ENCODE measurements at regions not wholly inside any gene's neighbourhood (a gene's known extent, or its start where the extent isn't known, plus 50 kb on each side); places are given as distances from the start of the nearest gene placed in this dataset.

GRCh38 chr14:98379830-98380229 lies 892.2 kb downstream of the BCL11B start:
- H3K36me3 ChIP-seq (ENCODE audit: insufficient read depth, low read length): no peaks in the 10 kb centered on the region
- H3K4me2 ChIP-seq (ENCODE audit: low read length): no peak overlapping the region

GRCh38 chr14:98382662-98383061 lies 889.3 kb downstream of the BCL11B start:
- Histone ChIP-seq H3F3A (ENCODE audit: insufficient read depth, low read length, poor library complexity, severe bottlenecking) (no peaks in the 10 kb centered on the region), H3K27ac (ENCODE audit: low read length) (no peak overlapping the region), H3K4me2 (ENCODE audit: low read length) (no peak overlapping the region), H4K20me1 (ENCODE audit: insufficient read depth) (no peaks in the 10 kb centered on the region), H3K79me2 (replicated peaks; ENCODE audit: insufficient read depth, low read length) (no peaks in the 10 kb centered on the region), H3K27me3 (ENCODE audit: insufficient read depth, low read depth, low read length) (no peaks in the 10 kb centered on the region), H3K9me2 (ENCODE audit: insufficient read depth, low read length) (no peaks in the 10 kb centered on the region), H3K9me3 (ENCODE audit: low read length) (no peaks in the 10 kb centered on the region), H3K36me3 (ENCODE audit: insufficient read depth, low read length) (no peaks in the 10 kb centered on the region), H2AFZ (ENCODE audit: low read depth, low read length) (no peak overlapping the region), H3K4me3 (ENCODE audit: low read length) (no peak overlapping the region), H3K9ac (ENCODE audit: low read length) (no peak overlapping the region)
- TF ChIP-seq TAF1 (IDR thresholded peaks at IDR 0.05; ENCODE audit: low read depth): no peak
- TF ChIP-seq RAD21 (conservative IDR thresholded peaks at IDR 0.05): no peak
- no peak for TF ChIP-seq MXI1 (conservative IDR thresholded peaks at IDR 0.05; ENCODE audit: poor library complexity, severe bottlenecking)
- TF ChIP-seq EZH2 (IDR thresholded peaks at IDR 0.05; ENCODE audit: borderline replicate concordance, insufficient read depth, low read length, poor library complexity, severe bottlenecking): no peak
- no peak for TF ChIP-seq REST (IDR thresholded peaks at IDR 0.05; ENCODE audit: borderline replicate concordance)
- no peak for TF ChIP-seq POLR2AphosphoS5 (IDR thresholded peaks at IDR 0.05)
- no peak for TF ChIP-seq SMC3 (conservative IDR thresholded peaks at IDR 0.05; ENCODE audit: poor library complexity)

More at GRCh38 chr14:98379830-98380229, 892.2 kb downstream of the BCL11B start:
- TF ChIP-seq POLR2AphosphoS5 (IDR thresholded peaks at IDR 0.05) (no peak), MXI1 (conservative IDR thresholded peaks at IDR 0.05; ENCODE audit: poor library complexity, severe bottlenecking) (no peak), REST (IDR thresholded peaks at IDR 0.05; ENCODE audit: borderline replicate concordance) (no peak), CTCF (IDR thresholded peaks at IDR 0.05; ENCODE audit: poor library complexity, severe bottlenecking) (no peak), TAF1 (IDR thresholded peaks at IDR 0.05; ENCODE audit: low read depth) (no peak), RAD21 (conservative IDR thresholded peaks at IDR 0.05) (no peak), EZH2 (IDR thresholded peaks at IDR 0.05; ENCODE audit: borderline replicate concordance, insufficient read depth, low read length, poor library complexity, severe bottlenecking) (no peak), EP300 (conservative IDR thresholded peaks at IDR 0.05; ENCODE audit: poor library complexity, severe bottlenecking) (no peak)
- Histone ChIP-seq H4K20me1 (ENCODE audit: insufficient read depth) (no peaks in the 10 kb centered on the region), H3K4me3 (ENCODE audit: low read length) (no peak overlapping the region), H3K27ac (ENCODE audit: low read length) (no peak overlapping the region), H3K9ac (ENCODE audit: low read length) (no peak overlapping the region), H3F3A (ENCODE audit: insufficient read depth, low read length, poor library complexity, severe bottlenecking) (no peaks in the 10 kb centered on the region), H3K27me3 (ENCODE audit: insufficient read depth, low read depth, low read length) (no peaks in the 10 kb centered on the region), H3K79me2 (replicated peaks; ENCODE audit: insufficient read depth, low read length) (no peaks in the 10 kb centered on the region), H3K9me2 (ENCODE audit: insufficient read depth, low read length) (no peaks in the 10 kb centered on the region), H2AFZ (ENCODE audit: low read depth, low read length) (no peak overlapping the region), H3K9me3 (ENCODE audit: low read length) (no peaks in the 10 kb centered on the region)

Measured in neural cell (in vitro differentiated cells).